Astrocyte (in vitro differentiated cells and primary cell): ENCODE measurements at regions not wholly inside any gene's neighbourhood (a gene's known extent, or its start where the extent isn't known, plus 50 kb on each side); places are given as distances from the start of the nearest gene placed in this dataset.

Source experiments
- DNase-seq: peaks from one replicate; pipeline ENCODE4 v3.0.0-alpha.2; 2010; ENCODE audit warnings: low read depth
- FAIRE-seq: peaks from 2 replicates; lab custom pipeline; 2011; peaks lifted over from hg19 to GRCh38; lab: Jason Lieb, UNC
- H2AFZ ChIP-seq: 2 replicates; pipeline ENCODE4 v1.6.0; 2012; ENCODE audit warnings: low read depth, low read length, inconsistent platforms
- H3K27ac ChIP-seq: 2 replicates; pipeline ENCODE4 v1.5.1; 2011; ENCODE audit warnings: low read depth, low read length, inconsistent platforms
- H3K27me3 ChIP-seq: 2 replicates; pipeline ENCODE4 v1.6.0; 2011; ENCODE audit warnings: low read length, inconsistent platforms; ENCODE audit not compliant: insufficient read depth
- H3K36me3 ChIP-seq: 2 replicates; pipeline ENCODE4 v1.5.1; 2011; ENCODE audit warnings: low read length, inconsistent platforms; ENCODE audit not compliant: insufficient read depth
- H3K4me1 ChIP-seq: 2 replicates; pipeline ENCODE4 v1.5.1; 2011; ENCODE audit warnings: low read length, inconsistent platforms; ENCODE audit not compliant: insufficient read depth
- H3K4me2 ChIP-seq: 2 replicates; pipeline ENCODE4 v1.6.0; 2012; ENCODE audit warnings: low read length, inconsistent platforms
- H3K4me3 ChIP-seq: 2 replicates; pipeline ENCODE4 v1.5.1; 2011; ENCODE audit warnings: low read depth, mild to moderate bottlenecking, low read length, inconsistent platforms; ENCODE audit not compliant: insufficient read depth
- H3K79me2 ChIP-seq: 2 replicates; pipeline ENCODE4 v1.6.0; 2012; ENCODE audit warnings: mild to moderate bottlenecking, low read length, inconsistent platforms; ENCODE audit not compliant: insufficient read depth
- H3K9ac ChIP-seq: 2 replicates; pipeline ENCODE4 v1.6.0; 2012; ENCODE audit warnings: mild to moderate bottlenecking, low read length, inconsistent platforms
- H3K9me3 ChIP-seq: 2 replicates; pipeline ENCODE4 v1.5.1; 2012; ENCODE audit warnings: low read depth, mild to moderate bottlenecking, low read length, inconsistent platforms; ENCODE audit not compliant: insufficient read depth
- H4K20me1 ChIP-seq: 2 replicates; pipeline ENCODE4 v1.6.0; 2012; ENCODE audit warnings: low read length, inconsistent platforms; ENCODE audit not compliant: insufficient read depth
- H3K27ac Mint-ChIP-seq: one replicate; pipeline ENCODE4 v1.8.0; 2021; ENCODE audit warnings: mild to moderate bottlenecking, mixed read lengths; ENCODE audit not compliant: unreplicated experiment
- H3K27me3 Mint-ChIP-seq: one replicate; pipeline ENCODE4 v1.8.0; 2021; ENCODE audit warnings: low read depth, mixed read lengths; ENCODE audit not compliant: unreplicated experiment
- H3K36me3 Mint-ChIP-seq: one replicate; pipeline ENCODE4 v1.8.0; 2021; ENCODE audit warnings: low read depth, mixed read lengths; ENCODE audit not compliant: unreplicated experiment
- H3K4me1 Mint-ChIP-seq: one replicate; pipeline ENCODE4 v1.8.0; 2021; ENCODE audit warnings: low read depth, mixed read lengths; ENCODE audit not compliant: unreplicated experiment
- H3K4me3 Mint-ChIP-seq: one replicate; pipeline ENCODE4 v1.8.0; 2021; ENCODE audit warnings: mild to moderate bottlenecking, moderate library complexity, mixed read lengths; ENCODE audit not compliant: unreplicated experiment
- H3K9me3 Mint-ChIP-seq: one replicate; pipeline ENCODE4 v1.8.0; 2021; ENCODE audit warnings: mild to moderate bottlenecking, mixed read lengths; ENCODE audit not compliant: unreplicated experiment
- CTCF ChIP-seq: IDR thresholded peaks from 2 replicates; pipeline ENCODE4 v1.5.1; 2011; ENCODE audit warnings: low read depth, mild to moderate bottlenecking, inconsistent platforms, low read length, moderate library complexity; ENCODE audit not compliant: insufficient read depth
- EZH2 ChIP-seq: IDR thresholded peaks from 2 replicates; pipeline ENCODE4 v1.6.1; 2012; ENCODE audit warnings: mild to moderate bottlenecking, low read length, inconsistent platforms; ENCODE audit not compliant: insufficient read depth

- Histone ChIP-seq H3K9ac (no peak overlapping the region), H3K4me3 (no peak overlapping the region), H3K27ac (no peak overlapping the region), H3K27me3 (peaks cover 12% of the 10 kb centered on the region), H4K20me1 (no peaks in the 10 kb centered on the region), H2AFZ (no peak overlapping the region), H3K9me3 (peaks cover 4% of the 10 kb centered on the region), H3K79me2 (no peaks in the 10 kb centered on the region), H3K36me3 (no peaks in the 10 kb centered on the region), H3K4me1 (no peaks in the 10 kb centered on the region), H3K4me2 (no peak overlapping the region)
- Mint-ChIP-seq H3K4me3 (no peak overlapping the region), H3K27ac (no peak overlapping the region), H3K27me3 (peaks cover 62% of the 10 kb centered on the region), H3K4me1 (no peaks in the 10 kb centered on the region), H3K9me3 (peaks cover 17% of the 10 kb centered on the region), H3K36me3 (no peaks in the 10 kb centered on the region)
- FAIRE-seq (no peak), DNase-seq (no peak)
- TF ChIP-seq EZH2 (no peak), CTCF (no peak)
Observed at GRCh38 chr17:77742579-77742978, 215.9 kb upstream of the TNRC6C start.

GRCh38 chr17:77744066-77744988 lies 214.2 kb upstream of the TNRC6C start:
- Histone ChIP-seq H3K27ac (no peak overlapping the region), H4K20me1 (no peaks in the 10 kb centered on the region), H3K36me3 (no peaks in the 10 kb centered on the region), H3K4me2 (no peak overlapping the region), H3K4me1 (no peaks in the 10 kb centered on the region), H3K4me3 (no peak overlapping the region), H2AFZ (no peak overlapping the region), H3K79me2 (no peaks in the 10 kb centered on the region), H3K27me3 (peaks cover 16% of the 10 kb centered on the region), H3K9ac (no peak overlapping the region), H3K9me3 (peaks cover 4% of the 10 kb centered on the region)
- peaks cover 17% of the 10 kb centered on the region for H3K9me3 Mint-ChIP-seq
- H3K4me3 Mint-ChIP-seq, result no peak overlapping the region
- H3K4me1 Mint-ChIP-seq, result peaks cover 2% of the 10 kb centered on the region
- FAIRE-seq (no peak), DNase-seq (no peak)
- peaks cover 56% of the 10 kb centered on the region for H3K27me3 Mint-ChIP-seq
- H3K27ac Mint-ChIP-seq, result no peak overlapping the region
- no peaks in the 10 kb centered on the region for H3K36me3 Mint-ChIP-seq
- no peak for TF ChIP-seq EZH2
- TF ChIP-seq CTCF, result no peak

GRCh38 chr17:77745702-77746101 lies 212.8 kb upstream of the TNRC6C start:
- no peak overlapping the region for H3K27ac ChIP-seq
- DNase-seq (no peak), FAIRE-seq (no peak)
- peaks cover 2% of the 10 kb centered on the region for H3K4me1 Mint-ChIP-seq
- H3K4me3 ChIP-seq, result no peak overlapping the region
- no peaks in the 10 kb centered on the region for H3K36me3 Mint-ChIP-seq
- H3K4me3 Mint-ChIP-seq, result no peak overlapping the region
- peaks cover 17% of the 10 kb centered on the region for H3K9me3 Mint-ChIP-seq
- H3K9ac ChIP-seq, result no peak overlapping the region
- H3K4me1 ChIP-seq, result no peaks in the 10 kb centered on the region
- TF ChIP-seq CTCF (no peak), EZH2 (no peak)
- H3K27me3 ChIP-seq, result peaks cover 16% of the 10 kb centered on the region
- H3K79me2 ChIP-seq, result no peaks in the 10 kb centered on the region
- no peak overlapping the region for H3K27ac Mint-ChIP-seq
- no peak overlapping the region for H3K4me2 ChIP-seq
- H2AFZ ChIP-seq, result no peak overlapping the region
- H3K9me3 ChIP-seq, result peaks cover 4% of the 10 kb centered on the region
- H4K20me1 ChIP-seq, result no peaks in the 10 kb centered on the region
- peaks cover 62% of the 10 kb centered on the region for H3K27me3 Mint-ChIP-seq
- H3K36me3 ChIP-seq, result no peaks in the 10 kb centered on the region
